GM12864 (cell line): ENCODE measurements at regions not wholly inside any gene's neighbourhood (a gene's known extent, or its start where the extent isn't known, plus 50 kb on each side); places are given as distances from the start of the nearest gene placed in this dataset.

Experiments
- DNase-seq: peaks from one replicate; pipeline ENCODE4 v3.0.0-alpha.2; 2011; ENCODE audit warnings: low read depth
- H3K4me3 ChIP-seq: 2 replicates; pipeline ENCODE4 v1.5.1; 2011; ENCODE audit warnings: mild to moderate bottlenecking, low read depth, low read length, control low read depth
- TF ChIP-seq, protein P1 (sequence below): IDR thresholded peaks from 2 replicates; pipeline ENCODE4 v1.5.1; 2011; ENCODE audit warnings: low read depth, mild to moderate bottlenecking, moderate library complexity, low read length, control low read depth, inconsistent platforms; ENCODE audit errors: missing control alignments

DNA sequence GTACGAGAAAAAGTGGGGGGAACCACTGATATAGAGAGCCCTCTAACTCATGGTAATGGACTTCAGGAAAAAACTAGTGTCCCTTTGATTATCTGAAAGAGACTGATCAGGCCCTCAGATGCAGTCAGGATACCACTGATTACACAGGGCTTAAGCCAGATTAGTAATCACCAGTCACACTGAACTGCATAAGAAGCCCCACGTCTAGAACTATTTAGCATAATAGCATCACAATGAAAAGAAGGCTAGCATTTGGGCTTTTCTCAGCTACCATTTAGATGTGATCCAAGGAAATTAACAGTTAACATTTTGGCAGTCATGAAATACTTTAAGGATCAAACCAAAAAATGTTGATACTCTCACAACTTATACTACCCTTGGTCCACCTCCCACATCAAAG lies 813.1 kb upstream of the POU3F3 start:
- no peak overlapping the region for H3K4me3 ChIP-seq
- TF ChIP-seq, protein P1, sequence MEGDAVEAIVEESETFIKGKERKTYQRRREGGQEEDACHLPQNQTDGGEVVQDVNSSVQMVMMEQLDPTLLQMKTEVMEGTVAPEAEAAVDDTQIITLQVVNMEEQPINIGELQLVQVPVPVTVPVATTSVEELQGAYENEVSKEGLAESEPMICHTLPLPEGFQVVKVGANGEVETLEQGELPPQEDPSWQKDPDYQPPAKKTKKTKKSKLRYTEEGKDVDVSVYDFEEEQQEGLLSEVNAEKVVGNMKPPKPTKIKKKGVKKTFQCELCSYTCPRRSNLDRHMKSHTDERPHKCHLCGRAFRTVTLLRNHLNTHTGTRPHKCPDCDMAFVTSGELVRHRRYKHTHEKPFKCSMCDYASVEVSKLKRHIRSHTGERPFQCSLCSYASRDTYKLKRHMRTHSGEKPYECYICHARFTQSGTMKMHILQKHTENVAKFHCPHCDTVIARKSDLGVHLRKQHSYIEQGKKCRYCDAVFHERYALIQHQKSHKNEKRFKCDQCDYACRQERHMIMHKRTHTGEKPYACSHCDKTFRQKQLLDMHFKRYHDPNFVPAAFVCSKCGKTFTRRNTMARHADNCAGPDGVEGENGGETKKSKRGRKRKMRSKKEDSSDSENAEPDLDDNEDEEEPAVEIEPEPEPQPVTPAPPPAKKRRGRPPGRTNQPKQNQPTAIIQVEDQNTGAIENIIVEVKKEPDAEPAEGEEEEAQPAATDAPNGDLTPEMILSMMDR = no peak
- DNase-seq = no peak

DNA sequence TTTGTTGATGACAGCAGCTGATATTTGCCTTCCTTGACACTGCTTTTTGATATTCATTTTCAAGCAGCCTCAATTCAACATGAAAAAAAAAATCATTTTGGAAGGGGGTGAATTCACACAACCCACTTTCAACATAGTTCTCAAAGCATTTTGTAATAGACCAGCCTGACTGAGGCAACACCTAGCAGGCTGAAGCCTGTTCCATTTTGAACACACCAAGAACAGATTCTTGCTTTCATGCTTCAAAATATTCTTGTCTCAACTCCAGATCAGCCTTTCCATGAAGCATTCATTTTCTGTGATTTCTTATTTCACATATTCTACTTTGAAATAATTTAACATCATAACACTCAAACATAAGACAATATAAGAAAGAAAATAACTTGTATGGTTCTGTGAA lies 812.6 kb upstream of the POU3F3 start:
- no peak overlapping the region for H3K4me3 ChIP-seq
- DNase-seq = no peak
- TF ChIP-seq, protein P1 = no peak

DNA sequence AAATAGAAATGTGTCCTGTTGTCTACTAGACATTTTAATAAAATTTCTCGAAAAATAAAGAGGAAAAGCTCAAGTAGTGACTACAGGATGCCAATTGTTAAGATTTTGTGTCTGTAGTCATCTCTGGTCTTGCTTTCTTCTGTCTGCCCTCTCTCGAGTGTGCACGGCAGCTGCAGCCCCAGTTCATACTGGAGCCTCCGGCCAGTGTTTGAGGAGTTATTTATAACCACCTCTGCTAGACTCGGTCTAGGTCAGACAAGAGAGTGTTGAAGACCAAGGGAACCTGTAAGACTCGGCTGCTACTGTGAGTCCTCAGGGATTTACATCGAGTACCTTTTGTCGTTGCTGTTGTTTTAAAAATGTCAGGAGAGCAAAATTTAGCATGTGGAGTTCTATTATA lies 810.1 kb upstream of the POU3F3 start:
- no peak for DNase-seq
- TF ChIP-seq, protein P1 = no peak
- H3K4me3 ChIP-seq = no peak overlapping the region

DNA sequence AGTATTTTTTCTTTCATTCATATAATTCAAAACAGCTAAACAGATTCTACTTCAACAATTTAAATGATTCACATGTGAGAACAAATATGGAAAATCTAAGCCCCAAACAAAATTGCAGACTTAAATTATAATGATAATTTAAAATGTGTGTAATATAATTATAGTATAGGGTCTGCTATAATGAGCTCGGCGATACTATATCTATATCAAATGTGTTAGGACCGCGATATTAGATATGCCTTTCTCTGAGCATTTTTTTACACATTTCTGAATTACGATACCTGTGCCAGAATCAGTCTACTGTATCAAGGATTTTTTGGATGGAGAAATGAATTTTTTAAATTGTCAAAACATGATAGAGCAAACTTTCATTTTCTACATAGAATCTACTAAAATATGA lies 808.8 kb upstream of the POU3F3 start:
- H3K4me3 ChIP-seq = no peak overlapping the region
- DNase-seq = no peak
- TF ChIP-seq, protein P1 = no peak

DNA sequence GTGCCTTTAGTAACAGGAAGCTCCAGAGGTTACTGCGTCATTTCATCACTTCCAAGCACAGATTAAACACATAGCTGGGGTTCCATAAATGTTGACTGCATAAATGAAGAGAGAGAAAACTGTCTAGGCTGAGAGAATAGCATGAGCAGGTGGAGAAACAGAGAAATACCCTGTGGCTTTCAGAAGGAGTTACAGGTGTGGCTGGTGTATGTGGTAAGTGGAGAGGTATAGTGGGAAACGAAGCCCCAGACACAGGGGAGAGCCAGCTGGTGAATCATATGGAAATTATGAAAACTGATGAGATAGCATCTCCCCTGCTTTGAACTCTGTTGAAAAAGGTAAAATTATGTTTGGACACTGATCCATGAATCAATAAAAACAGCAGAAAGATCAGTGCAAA lies 807.4 kb upstream of the POU3F3 start:
- TF ChIP-seq, protein P1 = no peak
- DNase-seq = no peak

DNA sequence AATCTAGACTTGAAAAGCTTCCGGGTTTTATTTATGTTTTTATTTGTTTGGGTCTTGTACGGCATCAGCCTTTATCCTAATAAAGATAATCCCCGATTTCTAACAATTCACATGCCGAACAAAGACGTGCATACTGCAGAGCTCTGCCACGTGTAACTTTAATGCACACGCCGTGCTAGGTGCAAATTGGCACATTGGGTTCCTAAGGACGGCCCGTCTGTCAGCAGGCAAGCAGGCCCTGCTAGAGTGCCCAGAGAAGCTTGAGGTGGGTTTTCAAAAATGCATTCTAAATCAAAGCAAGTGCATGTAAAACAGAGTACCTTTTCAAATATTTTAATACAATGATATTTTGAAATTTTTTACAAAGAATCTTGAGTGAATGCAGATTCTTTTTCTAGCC lies 806.4 kb upstream of the POU3F3 start:
- no peak for DNase-seq
- TF ChIP-seq, protein P1 = no peak
- no peak overlapping the region for H3K4me3 ChIP-seq

More for the DNA sequence above, 807.4 kb upstream of the POU3F3 start:
- H3K4me3 ChIP-seq = no peak overlapping the region

DNA sequence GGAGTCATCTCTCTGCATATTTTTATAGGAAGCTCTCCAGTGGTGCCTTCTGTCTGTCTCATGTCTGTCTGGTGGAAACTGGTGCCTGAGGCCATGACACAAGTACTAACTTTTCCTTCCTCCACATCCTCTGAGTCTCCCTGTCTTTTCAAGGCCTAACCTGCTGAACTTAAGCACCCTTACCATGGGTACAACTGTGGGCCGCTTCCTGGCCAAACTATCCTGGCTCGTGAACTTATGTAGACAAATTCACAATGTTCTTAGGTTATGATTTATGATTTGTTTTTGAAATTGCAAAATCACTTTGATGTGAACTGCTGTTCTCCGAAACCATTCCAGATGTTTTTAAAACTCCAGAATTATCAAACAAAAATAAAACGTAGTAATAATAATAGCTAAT lies 804.5 kb upstream of the POU3F3 start:
- TF ChIP-seq, protein P1 = no peak
- no peak overlapping the region for H3K4me3 ChIP-seq
- DNase-seq = no peak
